ENCODE measurements at regions not wholly inside any gene's neighbourhood (a gene's known extent, or its start where the extent isn't known, plus 50 kb on each side); places are given as distances from the start of the nearest gene placed in this dataset.

GRCh38 chrX:116246261-116246660, 75.7 kb downstream of the AGTR2 start:
- H3K27ac ChIP-seq = no peak overlapping the region
- no peaks in the 10 kb centered on the region for H3K4me1 ChIP-seq
- no peak overlapping the region for H3K4me2 ChIP-seq
- H3K79me2 ChIP-seq (ENCODE audit: low read depth) = no peaks in the 10 kb centered on the region
- Mint-ChIP-seq H3K27me3 (ENCODE audit: insufficient read depth, low read depth) (peaks cover 2% of the 10 kb centered on the region), H3K27ac (no peak overlapping the region), H3K4me1 (no peaks in the 10 kb centered on the region), H3K36me3 (no peaks in the 10 kb centered on the region), H3K9me3 (peaks cover 2% of the 10 kb centered on the region), H3K4me3 (no peak overlapping the region)
- no peaks in the 10 kb centered on the region for H3K36me3 ChIP-seq
- no peaks in the 10 kb centered on the region for H3K9me3 ChIP-seq (ENCODE audit: low read depth)
- no peak overlapping the region for H3K4me3 ChIP-seq
- H3F3A ChIP-seq (ENCODE audit: low read depth) = no peaks in the 10 kb centered on the region
- H2AFZ ChIP-seq (replicated peaks) = no peak overlapping the region
- H3K27me3 ChIP-seq = no peaks in the 10 kb centered on the region
- H3K9ac ChIP-seq = no peak overlapping the region
- H4K20me1 ChIP-seq (ENCODE audit: low read depth) = no peaks in the 10 kb centered on the region
- TF ChIP-seq EZH2phosphoT487 (IDR thresholded peaks at IDR 0.05) (no peak), EZH2 (IDR thresholded peaks at IDR 0.05) (no peak)
- TF ChIP-seq, protein P1, sequence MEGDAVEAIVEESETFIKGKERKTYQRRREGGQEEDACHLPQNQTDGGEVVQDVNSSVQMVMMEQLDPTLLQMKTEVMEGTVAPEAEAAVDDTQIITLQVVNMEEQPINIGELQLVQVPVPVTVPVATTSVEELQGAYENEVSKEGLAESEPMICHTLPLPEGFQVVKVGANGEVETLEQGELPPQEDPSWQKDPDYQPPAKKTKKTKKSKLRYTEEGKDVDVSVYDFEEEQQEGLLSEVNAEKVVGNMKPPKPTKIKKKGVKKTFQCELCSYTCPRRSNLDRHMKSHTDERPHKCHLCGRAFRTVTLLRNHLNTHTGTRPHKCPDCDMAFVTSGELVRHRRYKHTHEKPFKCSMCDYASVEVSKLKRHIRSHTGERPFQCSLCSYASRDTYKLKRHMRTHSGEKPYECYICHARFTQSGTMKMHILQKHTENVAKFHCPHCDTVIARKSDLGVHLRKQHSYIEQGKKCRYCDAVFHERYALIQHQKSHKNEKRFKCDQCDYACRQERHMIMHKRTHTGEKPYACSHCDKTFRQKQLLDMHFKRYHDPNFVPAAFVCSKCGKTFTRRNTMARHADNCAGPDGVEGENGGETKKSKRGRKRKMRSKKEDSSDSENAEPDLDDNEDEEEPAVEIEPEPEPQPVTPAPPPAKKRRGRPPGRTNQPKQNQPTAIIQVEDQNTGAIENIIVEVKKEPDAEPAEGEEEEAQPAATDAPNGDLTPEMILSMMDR (IDR thresholded peaks at IDR 0.05) = no peak
- no peak for DNase-seq (ENCODE audit: low spot score)

DNA sequence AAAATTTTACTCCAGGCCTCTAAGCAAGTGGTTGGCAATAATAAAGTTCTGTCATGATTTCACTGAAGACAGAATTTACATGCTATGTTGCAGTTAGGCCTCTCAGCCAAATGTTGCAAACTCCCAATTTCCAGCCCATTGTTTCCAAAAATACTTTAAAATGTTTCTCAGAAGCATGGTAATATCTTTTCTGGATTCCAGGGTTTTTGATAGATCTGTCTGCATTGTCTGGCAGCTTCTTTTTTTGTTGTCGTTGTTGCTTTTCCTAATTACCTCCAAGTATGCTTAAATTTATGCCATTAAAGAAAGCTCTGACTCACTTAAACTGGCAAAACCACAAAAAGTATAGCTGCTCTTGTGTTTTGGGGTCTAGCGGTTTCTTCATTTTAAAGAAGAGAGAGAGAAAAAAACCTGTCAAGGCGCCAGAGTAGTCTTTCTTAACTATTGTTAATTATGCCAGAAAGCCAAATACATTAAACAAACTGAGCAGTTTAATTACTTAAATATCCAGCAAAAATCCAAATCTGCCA, 97.0 kb downstream of the AGTR2 start:
- no peaks in the 10 kb centered on the region for H3K9me3 Mint-ChIP-seq
- no peaks in the 10 kb centered on the region for H3K36me3 Mint-ChIP-seq
- Histone ChIP-seq H3F3A (ENCODE audit: low read depth) (no peaks in the 10 kb centered on the region), H3K4me2 (no peak overlapping the region), H3K27ac (no peak overlapping the region), H3K9ac (no peak overlapping the region), H3K9me3 (ENCODE audit: low read depth) (peaks cover 7% of the 10 kb centered on the region), H3K4me1 (no peaks in the 10 kb centered on the region), H3K36me3 (no peaks in the 10 kb centered on the region), H3K4me3 (no peak overlapping the region), H4K20me1 (ENCODE audit: low read depth) (no peaks in the 10 kb centered on the region), H2AFZ (replicated peaks) (no peak overlapping the region), H3K27me3 (no peaks in the 10 kb centered on the region), H3K79me2 (ENCODE audit: low read depth) (no peaks in the 10 kb centered on the region)
- H3K4me1 Mint-ChIP-seq = no peaks in the 10 kb centered on the region
- TF ChIP-seq, protein P1 (IDR thresholded peaks at IDR 0.05) = no peak
- TF ChIP-seq EZH2phosphoT487 (IDR thresholded peaks at IDR 0.05) = no peak
- no peak for TF ChIP-seq EZH2 (IDR thresholded peaks at IDR 0.05)
- no peak for DNase-seq (ENCODE audit: low spot score)
- H3K27ac Mint-ChIP-seq = no peak overlapping the region
- H3K4me3 Mint-ChIP-seq = no peak overlapping the region
- no peaks in the 10 kb centered on the region for H3K27me3 Mint-ChIP-seq (ENCODE audit: insufficient read depth, low read depth)

DNA sequence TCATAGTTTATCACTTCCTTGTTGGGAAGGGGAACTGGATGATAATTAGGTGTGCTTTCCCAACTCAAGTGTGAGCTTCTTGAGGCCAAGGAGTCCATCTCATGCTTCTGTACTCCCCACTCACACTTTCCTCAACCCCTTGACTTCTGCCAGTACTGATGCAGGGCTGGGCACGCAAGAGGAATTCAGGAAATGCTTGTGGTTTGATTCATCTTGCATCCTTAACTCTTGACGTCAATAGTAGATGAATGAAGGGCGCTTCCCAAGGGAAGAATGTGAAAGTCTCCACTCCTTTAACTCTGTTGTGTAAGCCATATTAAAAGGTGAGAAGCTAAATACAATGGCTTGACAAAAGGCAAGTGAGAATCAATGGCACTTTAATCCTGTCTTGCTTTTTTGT, 101.8 kb downstream of the AGTR2 start:
- Mint-ChIP-seq H3K27me3 (ENCODE audit: insufficient read depth, low read depth) (peaks cover 3% of the 10 kb centered on the region), H3K4me3 (no peak overlapping the region), H3K36me3 (no peaks in the 10 kb centered on the region), H3K27ac (no peak overlapping the region), H3K4me1 (no peaks in the 10 kb centered on the region), H3K9me3 (no peaks in the 10 kb centered on the region)
- Histone ChIP-seq H4K20me1 (ENCODE audit: low read depth) (no peaks in the 10 kb centered on the region), H3K9ac (no peak overlapping the region), H3K27ac (no peak overlapping the region), H3K36me3 (no peaks in the 10 kb centered on the region), H3K4me1 (no peaks in the 10 kb centered on the region), H3K4me2 (no peak overlapping the region), H3K9me3 (ENCODE audit: low read depth) (no peaks in the 10 kb centered on the region), H3K79me2 (ENCODE audit: low read depth) (no peaks in the 10 kb centered on the region), H2AFZ (replicated peaks) (no peak overlapping the region), H3K27me3 (no peaks in the 10 kb centered on the region), H3K4me3 (no peak overlapping the region), H3F3A (ENCODE audit: low read depth) (no peaks in the 10 kb centered on the region)
- no peak for TF ChIP-seq EZH2 (IDR thresholded peaks at IDR 0.05)
- TF ChIP-seq, protein P1 (IDR thresholded peaks at IDR 0.05) = no peak
- TF ChIP-seq EZH2phosphoT487 (IDR thresholded peaks at IDR 0.05) = no peak
- DNase-seq (ENCODE audit: low spot score) = no peak
